HG02642 (cell line): ENCODE measurements at regions not wholly inside any gene's neighbourhood (a gene's known extent, or its start where the extent isn't known, plus 50 kb on each side); places are given as distances from the start of the nearest gene placed in this dataset.
"Not testable (repeated sequence)": the region's sequence is repeated elsewhere in the genome, so short reads cannot be mapped to it uniquely, and the experiment has no call there.

Experiments
- ATAC-seq: cut with Tn5 transposase; IDR thresholded peaks from one replicate; pipeline ENCODE4 v1.9.1; 2021; ENCODE audit warnings: mild to moderate bottlenecking; ENCODE audit not compliant: unreplicated experiment, poor library complexity

DNA sequence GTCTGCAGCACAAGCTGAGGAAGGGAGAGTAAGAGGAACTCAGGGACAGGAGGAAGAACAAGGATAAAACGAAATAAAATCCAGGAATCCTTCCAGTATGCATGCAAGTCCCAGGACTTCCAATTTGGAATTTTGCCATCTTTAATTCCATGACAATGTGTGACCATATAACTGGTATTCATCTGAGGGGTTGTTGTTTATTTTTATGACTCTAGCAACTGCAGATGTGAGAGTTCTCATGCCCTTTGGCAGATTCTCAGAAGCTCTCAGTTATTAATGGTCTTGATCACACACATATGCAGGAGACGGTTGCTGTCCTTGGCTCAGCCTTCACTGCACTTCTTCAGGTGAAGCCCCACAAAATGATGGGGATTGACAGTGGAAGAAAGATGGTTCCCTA lies 148.2 kb downstream of the SMIM20 start:
- no peak for ATAC-seq

DNA sequence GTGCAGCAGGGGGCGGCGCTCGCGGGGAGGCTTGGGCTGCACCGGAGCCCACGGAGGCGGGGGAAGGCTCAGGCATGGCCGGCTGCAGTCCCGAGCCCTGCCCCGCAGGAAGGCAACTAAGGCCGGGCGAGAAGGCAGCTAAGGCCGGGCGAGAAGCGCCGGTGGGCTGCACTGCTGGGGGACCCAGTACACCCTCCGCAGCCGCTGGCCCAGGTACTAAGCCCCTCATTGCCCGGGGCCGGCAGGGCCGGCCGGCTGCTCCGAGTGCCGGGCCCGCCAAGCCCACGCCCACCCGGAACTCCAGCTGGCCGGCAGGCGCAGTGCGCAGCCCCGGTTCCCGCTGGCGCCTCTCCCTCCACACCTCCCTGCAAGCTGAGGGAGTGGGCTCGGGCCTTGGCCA lies 150.0 kb downstream of the SMIM20 start:
- not testable (repeated sequence) for ATAC-seq

DNA sequence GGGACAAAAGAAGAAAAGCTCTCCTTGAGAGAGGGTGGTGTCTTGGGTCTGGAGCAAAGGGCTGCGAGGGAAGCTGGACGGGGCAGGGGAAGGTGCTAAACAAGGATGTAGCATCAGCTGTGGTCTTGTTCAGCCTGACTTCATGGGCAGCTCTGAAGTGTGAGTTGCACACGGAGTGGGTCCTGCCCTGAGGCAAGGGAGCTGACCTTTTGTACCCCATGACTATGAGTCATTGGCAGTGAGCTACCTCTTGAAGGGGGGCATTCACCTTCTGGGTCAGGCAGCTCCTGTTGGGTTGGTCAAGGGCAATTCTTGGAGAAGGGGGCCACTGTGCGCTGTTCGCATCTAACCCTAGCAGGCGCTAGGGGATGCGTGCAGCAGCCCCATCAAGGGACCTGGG lies 151.8 kb downstream of the SMIM20 start:
- no peak for ATAC-seq

DNA sequence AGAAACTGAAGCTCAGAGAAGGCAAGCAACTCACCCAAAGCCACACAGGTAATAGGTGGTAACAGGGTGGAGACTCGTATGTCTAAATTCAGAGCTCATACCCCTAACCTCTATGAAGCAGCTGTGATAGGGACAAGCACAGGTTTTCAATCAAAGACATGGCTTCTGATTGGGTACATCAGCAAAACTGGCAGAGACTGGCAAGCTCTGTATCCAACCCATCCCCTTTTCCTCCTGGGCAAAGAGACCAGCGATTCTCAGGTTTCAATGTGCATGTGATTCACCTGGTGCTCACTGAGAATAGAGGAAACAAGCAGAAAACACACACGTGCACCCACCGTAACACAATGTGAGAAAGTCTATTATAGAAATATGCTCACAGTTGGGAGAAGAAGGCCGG lies 153.0 kb downstream of the SMIM20 start:
- no peak for ATAC-seq

DNA sequence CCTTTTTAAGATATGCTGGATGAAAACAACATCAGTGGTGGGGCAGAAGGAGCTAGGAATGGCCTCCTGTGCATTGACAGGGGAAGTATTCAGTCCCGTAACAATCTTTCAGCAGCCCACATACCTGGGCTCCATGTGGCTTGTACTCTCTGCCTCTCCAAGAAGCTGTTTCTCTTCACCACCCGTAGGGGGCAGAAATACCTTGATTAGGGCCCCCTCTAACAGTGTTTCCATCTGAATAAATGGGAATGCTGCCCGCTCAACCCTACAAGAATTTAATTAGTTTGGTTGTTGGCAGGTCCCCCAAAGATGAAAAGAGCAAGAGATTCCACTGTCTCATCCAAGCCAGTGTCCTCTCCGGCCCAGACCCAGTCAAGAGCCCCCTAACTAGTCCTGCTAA lies 155.2 kb downstream of the SMIM20 start:
- peak; percentile 57 for ATAC-seq

DNA sequence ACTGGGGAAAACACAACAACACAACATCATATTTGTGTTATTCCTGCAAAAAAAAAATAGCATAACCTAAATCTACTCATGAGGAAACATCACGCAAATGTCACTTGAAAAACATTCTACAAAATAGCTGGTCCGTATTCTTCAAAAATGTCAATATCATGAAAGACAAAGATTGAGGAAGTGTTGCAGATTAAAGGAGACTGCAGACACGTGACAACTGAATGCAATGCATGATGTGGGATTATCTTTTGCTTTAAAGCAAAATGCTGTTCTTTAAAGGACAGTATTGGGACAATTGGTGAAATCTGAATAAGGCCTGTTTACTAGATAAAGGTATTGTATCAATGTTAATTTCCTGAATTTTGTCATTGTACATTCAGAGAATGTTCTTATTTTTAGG lies 157.7 kb downstream of the SMIM20 start:
- no peak for ATAC-seq

DNA sequence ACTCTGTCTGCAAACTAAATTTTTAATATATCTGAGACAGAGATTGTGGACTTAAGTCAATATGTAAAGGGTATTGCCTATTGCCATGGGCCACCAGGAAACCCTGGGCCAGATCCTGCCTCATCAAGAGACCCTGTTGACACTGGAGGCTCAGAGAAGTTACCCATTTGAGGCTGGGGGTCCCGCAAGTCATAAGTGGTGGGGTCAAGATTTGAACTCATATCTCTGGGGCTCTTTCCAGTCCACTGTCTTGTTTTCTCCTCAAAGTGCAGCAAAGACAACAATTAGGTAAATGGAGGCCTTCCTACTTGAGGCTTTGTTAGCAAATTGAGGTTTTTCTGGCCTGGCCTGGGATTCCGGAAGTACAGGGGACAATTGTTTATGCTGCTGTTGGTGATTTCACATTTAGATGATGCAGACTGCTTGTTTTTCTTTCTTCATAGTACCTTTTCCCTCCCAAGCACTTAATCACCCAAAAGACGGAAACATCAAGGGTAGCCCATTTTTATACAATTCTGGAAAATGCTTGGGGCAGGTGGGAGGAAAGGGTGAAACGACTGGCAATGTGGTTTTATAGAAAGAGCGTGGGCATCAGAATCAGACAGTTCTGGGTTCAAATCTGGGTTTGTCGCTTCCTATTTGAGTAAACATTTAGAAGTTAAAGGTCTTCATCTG lies 160.0 kb downstream of the SMIM20 start:
- no peak for ATAC-seq

DNA sequence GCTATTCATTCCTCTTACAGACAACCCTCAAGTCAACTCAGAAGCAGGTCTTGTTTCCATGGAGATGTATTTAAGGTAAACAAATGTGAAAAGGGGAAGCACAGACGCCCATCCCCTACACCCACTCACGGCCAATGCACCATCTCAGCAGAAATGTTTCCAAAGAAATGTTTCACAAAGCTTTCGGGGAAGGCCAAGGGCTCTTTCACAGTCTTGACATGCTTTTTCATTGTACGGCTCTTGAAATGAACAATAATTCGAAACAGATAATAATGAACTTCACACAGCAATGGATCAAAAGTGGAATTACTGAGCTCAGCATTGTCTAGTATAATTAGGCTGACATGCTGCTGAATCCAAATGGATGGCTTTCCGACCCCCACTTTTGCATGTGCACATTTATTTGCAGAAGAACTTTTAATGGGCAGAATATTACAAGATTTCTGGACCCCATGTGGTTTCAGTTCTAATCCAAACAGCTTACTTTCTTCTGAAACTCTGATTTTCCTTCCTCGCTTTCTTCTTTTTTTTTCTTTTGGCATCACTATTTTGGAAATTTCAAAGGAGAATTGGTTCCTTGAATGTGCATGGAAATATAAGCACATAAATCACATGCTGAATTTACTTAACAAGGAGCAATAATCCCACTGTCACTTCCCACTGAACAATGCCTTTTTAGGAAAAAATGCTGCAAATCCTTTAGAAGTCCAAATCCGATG lies 160.9 kb downstream of the SMIM20 start:
- peak; percentile 76 for ATAC-seq

DNA sequence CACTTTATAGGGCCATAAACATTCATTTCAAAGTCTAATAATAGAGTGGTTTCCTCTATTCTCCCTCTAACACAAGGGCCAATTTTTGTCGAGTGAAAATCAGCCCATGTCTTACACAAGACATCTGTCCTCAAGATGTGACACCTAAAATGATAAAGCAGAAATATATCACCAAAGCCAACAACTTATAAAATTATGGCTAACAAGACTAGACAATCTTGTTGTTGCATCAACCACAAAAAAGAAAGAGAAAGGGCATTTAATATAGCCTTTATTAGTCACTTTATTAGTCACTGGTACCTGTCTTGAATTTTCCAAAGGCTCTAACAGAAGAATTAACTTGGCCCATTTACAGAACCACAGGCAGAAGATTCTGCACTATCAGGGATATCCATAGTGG lies 161.6 kb downstream of the SMIM20 start:
- ATAC-seq = peak; percentile 19

DNA sequence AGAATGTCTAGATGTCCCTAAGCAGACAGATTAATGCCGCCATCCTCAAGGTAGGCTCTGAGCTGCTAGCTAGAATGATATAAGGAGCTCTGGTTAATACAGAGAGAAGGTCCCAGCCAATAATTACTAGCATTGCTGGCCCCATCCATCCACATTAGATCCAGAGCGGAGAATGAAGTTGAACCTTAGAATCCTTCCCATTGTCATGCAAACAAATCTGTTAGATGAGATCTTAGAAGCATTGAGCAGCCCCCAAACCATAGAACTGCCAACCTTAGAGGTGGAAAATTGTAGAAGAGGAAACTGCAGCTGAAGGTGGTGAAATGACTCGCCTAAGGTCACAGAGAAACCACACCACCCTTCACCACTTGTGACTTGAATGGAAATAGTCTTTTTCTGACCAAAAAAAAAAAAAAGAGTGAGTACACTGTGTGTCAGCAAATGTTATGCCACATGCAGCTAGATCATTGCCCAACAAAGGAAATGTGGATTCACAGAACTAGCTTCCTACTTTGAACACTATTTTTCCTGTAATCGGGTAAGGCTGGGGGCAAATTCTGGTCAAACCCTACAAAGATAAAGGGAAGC lies 162.1 kb downstream of the SMIM20 start:
- peak; percentile 71 for ATAC-seq

DNA sequence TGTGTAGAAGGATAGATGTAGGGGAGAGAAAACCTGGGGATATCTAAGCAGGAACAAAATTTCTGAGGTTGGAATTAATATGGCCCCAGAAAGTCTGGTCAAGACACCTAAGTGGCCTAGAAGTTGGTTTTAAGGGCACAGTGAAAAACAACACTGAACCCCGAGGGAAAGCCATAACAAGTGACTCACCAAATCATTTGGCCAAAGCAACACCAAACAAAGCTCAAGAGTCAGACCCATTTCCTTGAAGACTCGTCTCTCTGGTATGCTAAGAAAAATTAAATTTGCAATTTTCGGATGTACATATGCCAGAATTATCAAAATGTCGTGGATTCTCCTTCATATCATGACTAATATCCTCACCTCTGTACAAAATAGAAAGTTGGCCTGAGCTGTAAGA lies 162.9 kb downstream of the SMIM20 start:
- no peak for ATAC-seq

DNA sequence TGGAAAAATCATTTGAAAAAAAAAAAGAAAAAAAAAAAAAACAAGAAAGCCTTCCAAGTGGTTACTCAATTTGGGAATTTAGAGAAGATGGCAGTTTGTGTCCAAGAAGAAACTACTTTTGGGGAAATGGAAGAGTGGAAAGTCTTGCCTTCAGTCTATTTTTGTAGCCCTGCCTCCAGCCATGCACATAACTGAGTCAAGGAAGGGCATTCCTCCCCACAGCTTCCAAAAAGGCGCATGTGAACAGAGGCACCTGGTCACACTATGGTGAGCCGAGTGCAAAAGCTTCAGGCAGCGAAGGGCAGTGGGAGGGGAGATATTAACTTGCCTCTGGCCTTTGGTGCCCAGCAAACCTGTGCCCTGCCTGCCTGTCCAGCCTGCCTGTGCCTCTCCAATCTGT lies 163.7 kb downstream of the SMIM20 start:
- no peak for ATAC-seq

DNA sequence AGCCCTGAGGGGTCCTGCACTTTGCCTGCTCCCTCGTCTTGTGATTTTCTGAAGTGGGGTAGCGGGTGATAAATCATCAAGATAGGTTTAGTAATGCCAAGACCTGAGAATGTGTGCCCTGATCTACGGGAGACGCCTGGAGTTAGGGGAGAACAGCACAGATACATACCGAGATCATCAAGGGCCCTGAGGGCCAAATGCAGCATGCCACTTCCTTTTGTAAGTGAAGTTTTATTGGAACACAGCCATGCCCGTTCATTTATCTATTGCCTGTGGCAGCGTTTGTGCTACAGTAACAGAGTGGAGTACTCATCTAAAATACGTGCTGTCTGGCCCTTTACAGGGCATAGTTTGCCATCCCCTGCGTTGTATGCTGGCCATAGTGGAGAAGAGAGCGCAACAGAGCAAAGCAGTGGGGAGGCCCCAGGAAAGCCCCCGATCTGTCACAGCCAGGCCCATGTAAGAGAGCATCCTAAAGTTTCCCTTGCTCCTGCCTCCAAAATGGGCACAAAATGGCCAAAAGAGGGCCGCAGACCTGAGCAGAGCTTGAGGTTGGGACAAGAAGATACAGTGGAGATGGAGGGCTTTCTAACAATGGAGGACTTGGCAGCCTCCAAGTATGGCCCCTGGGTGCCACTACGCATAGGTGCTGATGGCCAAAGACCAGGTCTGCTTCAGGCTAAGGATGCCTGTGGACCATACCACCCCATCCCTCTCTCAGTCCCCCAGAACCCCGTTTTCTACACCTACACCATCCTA lies 167.0 kb downstream of the SMIM20 start:
- no peak for ATAC-seq

DNA sequence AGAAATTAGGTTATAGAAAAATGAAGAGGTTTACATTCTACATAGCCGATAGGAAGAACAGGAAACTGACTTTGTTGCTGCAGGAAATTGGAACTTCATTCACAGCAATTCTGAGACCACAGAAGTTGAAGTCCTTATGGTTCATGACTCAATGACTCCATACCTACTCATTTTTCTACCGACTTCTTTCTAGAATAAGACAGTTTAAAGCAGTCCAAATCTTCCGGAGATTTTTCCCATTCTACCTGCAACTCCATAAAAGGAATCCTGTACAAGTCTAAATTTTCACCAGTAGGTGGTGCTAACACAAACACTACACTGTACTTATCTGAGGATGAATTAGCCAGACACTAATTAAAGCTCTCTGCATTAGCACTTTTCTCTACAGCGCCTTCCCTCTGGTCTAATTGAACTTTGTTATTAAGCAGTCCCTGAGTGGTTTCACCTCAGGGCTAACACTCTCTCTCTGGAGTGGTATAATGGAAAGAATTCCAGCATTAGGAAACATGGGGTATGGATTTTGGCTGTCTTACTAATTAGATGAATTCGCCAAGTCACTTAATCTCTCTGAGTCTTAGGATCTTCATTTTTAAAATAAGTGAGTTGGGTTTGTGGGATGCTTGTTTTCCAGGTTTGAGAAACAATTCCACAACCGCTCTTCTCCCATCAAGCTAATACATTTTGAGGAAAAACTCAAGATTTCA lies 167.9 kb downstream of the SMIM20 start:
- peak; percentile 31 for ATAC-seq

DNA sequence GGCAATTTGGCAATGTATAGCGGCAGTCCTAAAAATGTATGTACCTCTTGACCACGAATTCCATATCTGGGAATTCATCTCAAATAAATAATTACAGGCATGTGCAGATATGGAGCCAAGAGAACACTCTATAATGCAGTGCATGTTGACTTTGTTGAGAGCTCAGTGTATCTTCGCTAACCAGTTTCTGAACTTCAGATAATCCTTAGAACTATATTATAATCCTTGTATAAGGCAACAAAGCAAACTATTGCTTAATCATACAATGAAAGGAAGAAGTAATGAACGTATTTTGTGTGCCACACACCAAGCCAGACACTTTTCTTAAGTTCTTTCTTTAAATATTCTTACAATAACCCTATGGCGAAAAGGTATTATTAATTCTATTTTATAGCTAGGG lies 168.5 kb downstream of the SMIM20 start:
- no peak for ATAC-seq

DNA sequence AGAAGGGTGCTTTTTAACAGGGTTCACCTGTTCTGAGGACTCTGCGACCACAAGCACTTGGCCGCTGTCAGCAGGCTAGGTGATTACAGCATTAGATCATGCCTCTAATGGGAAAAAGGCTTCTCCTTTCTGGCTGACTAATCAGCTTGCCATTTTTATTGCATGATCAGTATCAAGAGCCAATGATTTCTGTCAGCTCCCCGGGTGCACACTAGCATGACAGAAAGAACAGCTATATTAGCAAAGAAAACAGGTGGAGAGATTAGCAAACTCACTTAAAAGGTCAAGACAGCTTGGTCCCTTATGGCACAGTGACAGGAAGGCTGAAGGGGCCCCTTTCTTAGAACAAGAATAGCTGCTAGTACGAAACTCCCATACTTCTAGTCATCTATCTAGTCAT lies 170.0 kb downstream of the SMIM20 start:
- peak; percentile 56 for ATAC-seq

DNA sequence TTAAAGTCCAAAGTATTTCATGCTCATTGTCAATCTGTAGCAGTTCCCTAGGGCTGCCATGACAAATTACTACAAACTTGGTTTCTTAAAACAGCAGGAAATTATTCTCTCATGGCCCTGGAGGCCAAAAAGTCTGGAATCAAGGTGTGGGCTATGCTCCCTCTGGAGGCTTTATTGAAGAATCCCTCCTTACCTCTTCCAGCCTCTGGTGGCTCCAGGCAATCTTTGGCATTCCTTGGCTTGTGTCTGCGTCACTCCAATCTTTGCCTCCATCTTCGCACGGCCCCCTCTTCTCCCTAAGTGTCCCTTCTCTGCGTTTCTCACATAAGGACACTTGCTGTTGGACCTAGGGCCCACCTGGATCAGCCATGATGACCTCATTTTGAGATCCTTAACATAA lies 170.4 kb downstream of the SMIM20 start:
- ATAC-seq = no peak

DNA sequence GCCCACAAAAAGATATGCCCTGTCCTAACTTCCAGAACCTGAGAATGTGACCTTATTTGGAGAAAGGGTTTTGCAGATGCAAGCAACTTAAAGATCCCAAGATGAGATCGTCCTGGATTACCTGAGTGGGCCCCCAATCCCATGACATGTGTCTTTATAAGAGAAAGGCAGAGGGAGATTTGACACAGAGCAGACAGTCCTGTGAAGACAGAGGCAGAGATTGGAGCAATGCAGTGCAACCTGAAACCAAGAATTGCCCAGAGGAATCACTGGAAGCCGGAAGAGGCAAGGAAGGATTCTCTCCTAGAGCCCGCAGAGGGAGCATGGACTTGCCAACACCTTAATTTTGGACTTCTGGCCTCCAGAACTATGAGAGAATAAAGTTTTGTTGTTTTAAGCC lies 171.5 kb downstream of the SMIM20 start:
- no peak for ATAC-seq

DNA sequence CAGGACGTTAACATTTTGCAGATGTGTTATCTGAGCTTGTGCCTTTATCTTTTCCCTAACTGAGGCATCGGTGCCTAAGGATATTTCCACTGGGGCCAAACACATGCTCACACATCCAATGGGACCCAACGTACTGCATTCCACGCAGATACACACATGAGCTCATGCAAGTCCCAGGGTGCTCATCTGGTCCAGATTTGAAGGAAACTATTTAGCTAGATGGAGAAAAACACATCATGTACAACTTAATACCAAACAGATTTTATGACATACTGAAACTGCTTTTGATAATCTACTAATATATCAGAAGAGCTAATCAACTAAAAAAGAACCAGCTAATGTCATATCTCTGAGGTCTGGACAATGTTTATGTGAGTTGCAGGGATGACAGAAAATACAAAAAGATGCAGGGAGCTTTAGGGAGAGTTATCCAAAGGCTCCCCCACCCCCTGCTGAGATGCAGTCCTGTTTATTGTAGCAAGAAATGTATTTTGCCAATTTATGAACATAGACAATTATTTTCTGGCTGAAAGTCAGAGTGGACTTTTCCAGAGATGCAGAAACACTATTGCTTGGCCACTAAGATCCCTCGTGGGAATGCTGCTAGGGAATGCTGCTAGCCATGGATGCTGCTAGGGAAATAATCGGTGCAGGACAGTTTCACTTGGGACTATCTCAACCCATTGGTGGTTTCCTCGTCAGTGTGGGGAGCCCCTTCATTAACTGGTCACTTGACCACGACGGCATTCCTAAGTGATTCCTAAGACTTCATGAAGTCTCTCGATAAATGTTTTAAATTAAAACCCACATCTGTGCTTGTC lies 172.8 kb downstream of the SMIM20 start:
- ATAC-seq = no peak
